GM12864 (cell line): ENCODE measurements at regions not wholly inside any gene's neighbourhood (a gene's known extent, or its start where the extent isn't known, plus 50 kb on each side); places are given as distances from the start of the nearest gene placed in this dataset.

Experiments used
- DNase-seq: peaks from one replicate; pipeline ENCODE4 v3.0.0-alpha.2; 2011; ENCODE audit warnings: low read depth
- H3K4me3 ChIP-seq: 2 replicates; pipeline ENCODE4 v1.5.1; 2011; ENCODE audit warnings: mild to moderate bottlenecking, low read depth, low read length, control low read depth
- TF ChIP-seq, protein P1 (sequence below): IDR thresholded peaks from 2 replicates; pipeline ENCODE4 v1.5.1; 2011; ENCODE audit warnings: low read depth, mild to moderate bottlenecking, moderate library complexity, low read length, control low read depth, inconsistent platforms; ENCODE audit errors: missing control alignments

- no peak for DNase-seq
- H3K4me3 ChIP-seq = no peak overlapping the region
- TF ChIP-seq, protein P1, sequence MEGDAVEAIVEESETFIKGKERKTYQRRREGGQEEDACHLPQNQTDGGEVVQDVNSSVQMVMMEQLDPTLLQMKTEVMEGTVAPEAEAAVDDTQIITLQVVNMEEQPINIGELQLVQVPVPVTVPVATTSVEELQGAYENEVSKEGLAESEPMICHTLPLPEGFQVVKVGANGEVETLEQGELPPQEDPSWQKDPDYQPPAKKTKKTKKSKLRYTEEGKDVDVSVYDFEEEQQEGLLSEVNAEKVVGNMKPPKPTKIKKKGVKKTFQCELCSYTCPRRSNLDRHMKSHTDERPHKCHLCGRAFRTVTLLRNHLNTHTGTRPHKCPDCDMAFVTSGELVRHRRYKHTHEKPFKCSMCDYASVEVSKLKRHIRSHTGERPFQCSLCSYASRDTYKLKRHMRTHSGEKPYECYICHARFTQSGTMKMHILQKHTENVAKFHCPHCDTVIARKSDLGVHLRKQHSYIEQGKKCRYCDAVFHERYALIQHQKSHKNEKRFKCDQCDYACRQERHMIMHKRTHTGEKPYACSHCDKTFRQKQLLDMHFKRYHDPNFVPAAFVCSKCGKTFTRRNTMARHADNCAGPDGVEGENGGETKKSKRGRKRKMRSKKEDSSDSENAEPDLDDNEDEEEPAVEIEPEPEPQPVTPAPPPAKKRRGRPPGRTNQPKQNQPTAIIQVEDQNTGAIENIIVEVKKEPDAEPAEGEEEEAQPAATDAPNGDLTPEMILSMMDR = no peak
These were observed 57.2 kb downstream of the NKX6-1 start for GRCh38 chr4:84441758-84442377.

DNA sequence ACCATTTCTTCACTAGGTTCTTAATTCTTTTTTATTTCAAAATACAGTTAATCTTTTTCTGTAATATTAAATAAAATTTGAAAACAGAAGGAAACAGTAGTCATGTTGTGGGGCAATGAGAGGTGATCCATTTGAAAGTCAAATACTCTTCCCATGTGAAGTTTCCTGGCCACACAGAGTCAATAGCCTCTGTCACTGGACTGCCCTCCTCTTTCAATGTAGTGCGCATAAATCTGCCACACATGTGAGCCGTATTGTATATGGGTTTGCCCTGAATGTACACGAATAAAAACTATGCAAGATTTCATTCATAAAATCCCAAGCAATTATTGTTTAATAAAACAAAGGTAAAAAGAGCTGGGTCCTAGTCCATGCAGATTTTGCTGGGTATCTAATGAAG is 59.1 kb downstream of the NKX6-1 start:
- DNase-seq = no peak
- H3K4me3 ChIP-seq = no peak overlapping the region
- TF ChIP-seq, protein P1 = no peak

GRCh38 chr4:84436812-84437211 is 62.3 kb downstream of the NKX6-1 start:
- TF ChIP-seq, protein P1 = no peak
- no peak overlapping the region for H3K4me3 ChIP-seq
- no peak for DNase-seq

DNA sequence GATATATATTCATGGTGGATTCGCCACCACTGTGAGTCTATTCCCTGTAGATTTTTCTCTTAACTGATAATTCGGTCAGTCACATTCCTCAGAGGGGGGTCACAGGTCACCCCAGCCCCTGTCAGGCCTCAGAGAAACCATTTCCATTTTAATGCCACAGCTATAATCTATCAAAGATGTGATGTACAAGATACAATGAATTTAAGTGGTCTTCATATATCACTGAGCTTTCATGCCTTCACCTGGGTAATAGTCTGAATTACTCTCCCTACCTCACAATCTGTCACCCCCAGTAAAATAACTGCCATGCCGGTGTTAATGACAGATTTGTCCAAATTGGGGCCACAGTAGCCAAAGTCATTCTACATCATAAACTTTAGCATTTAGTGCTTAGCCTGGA is 64.7 kb downstream of the NKX6-1 start:
- DNase-seq = no peak
- no peak overlapping the region for H3K4me3 ChIP-seq
- TF ChIP-seq, protein P1 = no peak

- no peak overlapping the region for H3K4me3 ChIP-seq
- TF ChIP-seq, protein P1 = no peak
- DNase-seq = no peak
These were observed 65.4 kb downstream of the NKX6-1 start for GRCh38 chr4:84433633-84434222.

DNA sequence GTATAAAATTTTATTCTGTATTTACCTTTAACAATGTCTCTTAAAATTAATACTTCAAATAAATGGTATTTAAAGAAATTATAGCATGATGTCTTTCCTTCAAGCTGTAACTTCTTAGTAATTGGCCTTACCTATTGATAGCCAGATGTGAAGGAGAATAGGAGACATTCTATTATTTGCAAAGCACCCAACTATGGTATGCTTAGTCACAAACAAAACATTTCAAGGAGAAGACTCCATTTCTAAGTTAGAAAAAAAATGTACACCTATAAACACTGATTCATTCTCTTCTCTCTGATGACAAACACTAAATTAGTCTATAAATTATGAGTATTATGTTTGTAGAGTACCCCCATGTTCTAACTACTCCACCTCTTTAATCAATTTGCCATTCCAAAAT is 66.4 kb downstream of the NKX6-1 start:
- TF ChIP-seq, protein P1 = no peak

DNA sequence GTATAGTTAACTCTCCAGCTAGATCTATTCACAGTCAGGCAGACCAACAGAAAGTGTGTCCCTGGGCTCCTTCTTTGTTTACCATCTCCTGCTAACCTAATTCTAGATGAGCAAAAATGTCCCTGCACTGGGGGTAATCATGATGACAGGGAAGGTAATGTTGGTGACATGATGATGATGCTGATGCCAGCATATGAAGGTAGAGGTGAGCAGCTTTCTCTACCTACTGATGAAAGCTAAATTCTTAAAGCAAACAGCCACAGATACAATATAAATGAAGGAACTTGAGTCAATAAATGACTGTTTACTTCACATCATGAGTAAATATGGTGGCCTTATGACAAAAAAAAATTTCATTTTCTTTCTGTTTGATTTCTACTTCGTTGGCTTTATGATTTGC is 78.5 kb downstream of the NKX6-1 start:
- DNase-seq = no peak
- TF ChIP-seq, protein P1 = no peak
- H3K4me3 ChIP-seq = no peak overlapping the region

More for the DNA sequence above, 66.4 kb downstream of the NKX6-1 start:
- no peak for DNase-seq
- H3K4me3 ChIP-seq = no peak overlapping the region
